HG03442 (cell line): ENCODE measurements at regions not wholly inside any gene's neighbourhood (a gene's known extent, or its start where the extent isn't known, plus 50 kb on each side); places are given as distances from the start of the nearest gene placed in this dataset.
"Not testable (repeated sequence)": the region's sequence is repeated elsewhere in the genome, so short reads cannot be mapped to it uniquely, and the experiment has no call there.

ENCODE experiments used
- ATAC-seq: cut with Tn5 transposase; IDR thresholded peaks from one replicate; pipeline ENCODE4 v1.9.1; 2021; ENCODE audit warnings: mild to moderate bottlenecking, moderate library complexity; ENCODE audit not compliant: unreplicated experiment

DNA sequence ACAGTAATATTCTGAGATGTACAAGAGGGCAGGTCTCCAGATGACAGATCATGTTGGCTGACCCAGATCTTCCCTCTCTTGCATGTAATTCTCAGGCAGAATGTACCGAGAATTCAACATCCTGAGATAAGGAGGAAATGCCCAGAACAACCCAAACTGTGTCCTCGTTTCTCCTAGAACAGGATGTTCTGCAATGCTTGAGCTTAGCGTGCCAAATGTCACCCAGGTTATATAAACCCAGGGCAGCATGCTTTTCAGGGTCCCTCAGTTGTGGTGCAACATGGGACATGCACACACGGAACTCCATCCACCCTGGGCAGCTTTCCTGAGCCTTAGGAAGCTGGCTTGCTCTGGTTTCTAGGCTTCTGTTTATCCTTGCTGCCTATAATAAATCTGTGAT lies 102.1 kb upstream of the CMC1 start:
- ATAC-seq = no peak

DNA sequence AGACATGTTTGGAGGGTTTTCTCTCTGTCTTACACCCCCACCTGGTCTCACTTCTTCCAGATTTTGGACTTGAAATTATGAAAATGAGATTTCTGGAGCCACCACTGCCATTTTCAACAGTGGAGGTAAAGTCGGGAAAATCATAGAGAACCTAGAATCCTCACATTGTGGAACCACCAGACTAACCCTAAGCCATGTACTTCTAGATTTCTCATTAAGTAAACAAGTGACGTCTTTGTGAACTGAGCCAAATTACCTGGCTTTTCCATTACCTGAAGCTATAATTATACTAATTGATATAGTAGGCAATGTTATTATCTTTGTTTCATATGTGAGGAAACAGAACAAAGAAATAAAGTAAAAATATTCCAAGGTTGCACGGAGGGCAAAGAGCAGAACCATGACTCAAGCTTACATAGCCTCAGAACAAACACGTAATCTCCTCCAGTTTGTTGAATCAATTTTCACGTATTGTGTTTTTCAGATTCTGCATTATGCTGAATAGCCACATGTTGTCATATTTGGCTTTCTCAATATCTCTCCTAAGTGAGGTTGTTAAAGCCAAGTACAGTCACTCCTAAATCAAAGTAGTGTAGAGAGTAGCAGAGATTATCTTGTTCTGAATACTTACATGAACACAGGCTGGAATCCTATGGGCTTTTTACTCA lies 101.3 kb upstream of the CMC1 start:
- ATAC-seq = no peak

DNA sequence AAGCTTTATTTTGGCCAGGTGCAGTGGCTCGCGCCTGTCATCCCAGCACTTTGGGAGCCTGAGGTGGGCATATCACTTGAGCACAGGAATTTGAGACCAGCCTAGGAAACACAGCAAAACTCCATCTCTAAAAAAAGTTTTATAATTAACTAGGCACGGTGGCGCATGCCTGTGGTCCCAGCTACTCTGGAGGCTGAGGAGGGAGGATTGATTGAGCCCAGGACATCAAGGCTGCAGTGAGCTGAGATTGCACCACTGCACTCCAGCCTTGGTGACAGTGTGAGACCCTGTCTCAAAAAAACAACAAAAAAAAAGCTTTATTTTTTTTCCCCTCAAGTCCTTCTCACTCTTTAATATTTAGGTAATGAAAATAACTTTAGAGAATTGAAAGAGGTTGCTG lies 100.8 kb upstream of the CMC1 start:
- ATAC-seq = no peak

DNA sequence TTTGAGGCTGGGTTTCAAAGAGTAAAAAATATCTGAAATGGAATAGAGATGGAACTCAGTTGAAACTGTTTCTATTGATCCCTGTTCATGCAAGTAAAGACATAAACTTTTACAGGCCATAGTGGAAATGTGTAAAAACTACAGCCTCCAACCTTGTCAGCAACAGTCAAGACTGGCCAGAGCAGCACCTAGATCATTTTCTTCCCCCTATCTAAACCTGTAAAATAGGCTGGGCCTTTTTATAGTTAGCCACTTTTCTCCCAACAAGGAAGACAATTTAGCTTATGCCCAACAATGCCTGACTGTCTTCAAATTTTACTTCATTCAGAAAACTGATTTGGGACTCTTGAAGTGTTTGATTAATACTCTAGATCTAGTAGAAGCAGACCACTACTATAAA lies 91.5 kb upstream of the CMC1 start:
- ATAC-seq = no peak

DNA sequence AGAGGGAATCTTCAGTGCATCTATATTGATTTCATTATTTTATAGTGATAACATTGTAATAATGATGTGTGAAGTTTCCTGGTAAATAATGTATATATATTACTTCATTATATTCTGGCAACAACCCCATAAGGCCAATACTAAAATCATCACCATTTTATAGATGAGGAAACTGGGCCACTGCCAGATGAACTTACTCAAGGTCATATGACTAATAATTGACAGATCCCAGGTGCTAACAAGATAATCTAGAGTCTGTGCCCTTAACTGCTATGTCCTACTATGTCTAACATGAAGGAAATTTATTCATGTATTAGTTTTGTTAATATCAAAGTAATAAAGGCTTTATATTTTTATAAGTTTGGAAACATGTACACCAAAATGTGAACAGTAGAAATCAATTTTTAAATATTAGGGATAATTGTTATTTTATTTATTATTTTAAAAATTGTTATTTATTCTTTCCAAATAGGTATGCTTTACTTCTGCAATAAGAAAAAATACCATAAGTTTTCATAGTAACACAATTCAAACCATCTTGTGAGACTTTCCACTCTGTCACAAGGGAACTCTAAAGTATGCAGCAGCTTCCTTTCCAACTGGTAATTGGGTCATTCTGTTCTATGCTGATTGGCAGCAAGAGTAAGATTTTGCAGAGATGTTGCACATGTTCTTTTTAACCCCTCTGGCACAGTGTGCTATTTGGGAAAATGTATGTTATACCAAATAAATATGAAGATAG lies 90.8 kb upstream of the CMC1 start:
- ATAC-seq = no peak

DNA sequence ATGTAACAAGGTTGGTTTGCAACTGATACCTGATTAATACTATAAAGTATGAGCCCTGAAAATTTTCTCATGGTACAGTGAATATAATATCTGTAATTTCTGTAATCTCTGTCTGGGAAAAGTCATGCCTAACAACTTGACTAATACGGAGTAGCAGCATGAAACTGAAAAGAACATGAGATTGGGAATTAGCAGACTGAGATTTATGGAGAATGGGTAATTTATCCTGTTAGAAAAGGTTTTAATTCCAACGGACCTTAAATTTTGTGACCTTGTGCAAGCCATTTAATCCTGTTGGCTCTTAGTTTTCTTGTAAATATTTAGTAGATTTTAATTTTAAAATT lies 90.2 kb upstream of the CMC1 start:
- ATAC-seq = no peak

DNA sequence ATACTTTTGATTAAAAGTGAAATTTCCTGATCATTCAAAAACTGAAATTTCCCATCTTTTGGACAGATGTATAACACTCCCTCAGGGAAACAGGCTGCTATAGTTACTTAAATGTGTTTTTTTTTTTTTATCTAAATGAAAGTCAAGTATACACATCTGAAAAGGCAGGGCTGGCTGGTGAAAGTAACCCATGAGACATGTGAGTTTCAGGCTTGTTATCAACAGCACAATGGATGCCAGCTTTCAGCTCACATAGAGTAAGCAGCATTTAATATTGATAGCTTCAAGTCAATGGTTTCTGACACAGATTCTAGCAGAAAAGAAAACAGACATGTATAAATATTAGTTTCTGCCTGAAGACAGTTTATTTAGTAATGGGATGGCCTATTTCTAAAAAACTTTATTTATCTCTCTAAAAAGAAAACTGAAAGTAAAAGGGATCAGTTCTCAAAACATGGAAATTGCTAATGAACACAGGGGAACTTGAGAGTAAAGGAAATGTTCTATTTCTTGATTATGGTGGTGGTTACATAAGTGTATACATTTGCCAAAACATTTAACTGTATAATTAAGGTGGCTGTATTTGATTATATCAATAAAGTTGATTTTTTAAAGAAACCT lies 89.7 kb upstream of the CMC1 start:
- ATAC-seq = peak; percentile 86

DNA sequence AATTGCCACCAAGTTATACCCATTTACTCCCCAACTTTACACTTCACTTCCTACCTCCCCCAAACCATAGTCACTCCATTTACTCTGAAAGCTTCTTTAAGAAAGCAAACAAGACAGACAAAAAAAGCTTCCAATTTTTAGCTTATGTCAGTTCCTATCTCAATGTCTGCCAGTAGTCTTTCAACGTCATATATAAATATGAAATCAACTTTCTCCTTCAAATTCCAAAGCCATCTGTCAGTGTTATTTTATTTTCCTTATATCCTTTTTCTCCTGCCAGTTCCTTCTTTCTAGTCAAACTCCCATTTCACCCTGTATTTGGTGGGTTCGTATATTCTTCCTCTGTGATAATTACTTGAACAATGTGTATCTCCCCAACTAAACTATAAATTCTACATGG lies 85.8 kb upstream of the CMC1 start:
- ATAC-seq = no peak

DNA sequence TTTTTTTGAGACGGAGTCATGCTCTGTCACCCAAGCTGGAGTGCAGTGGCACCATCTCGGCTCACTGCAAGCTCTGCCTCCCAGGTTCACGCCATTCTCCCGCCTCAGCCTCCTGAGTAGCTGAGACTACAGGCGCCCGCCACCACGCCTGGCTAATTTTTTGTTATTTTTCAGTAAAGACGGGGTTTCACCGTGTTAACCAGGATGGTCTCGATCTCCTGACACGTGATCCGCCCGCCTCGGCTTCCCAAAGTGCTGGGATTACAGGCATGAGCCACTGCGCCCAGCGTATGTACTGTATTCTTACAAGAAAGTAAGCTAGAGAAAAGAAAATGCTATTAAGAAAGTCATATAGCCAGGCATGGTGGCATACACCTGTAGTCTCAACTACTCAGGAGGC lies 84.8 kb upstream of the CMC1 start:
- ATAC-seq = not testable (repeated sequence)

DNA sequence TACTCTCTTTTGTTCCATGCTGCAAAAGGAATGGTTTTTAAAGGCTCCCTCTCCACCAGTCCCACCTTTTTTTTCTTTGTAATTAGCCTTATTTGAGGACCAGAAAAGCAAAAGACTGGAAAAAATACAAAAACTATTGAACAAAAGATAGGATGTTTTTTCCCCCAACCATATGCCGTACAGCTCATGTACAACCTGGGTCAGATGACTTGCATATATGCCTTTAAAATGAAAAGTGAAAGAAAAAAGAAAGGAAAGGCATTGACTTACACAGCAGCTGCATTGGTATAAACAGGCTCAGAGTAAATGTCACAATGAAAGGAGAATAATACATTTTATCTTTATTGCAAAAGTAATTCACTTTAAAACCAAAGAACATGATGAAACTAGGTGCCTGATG lies 69.5 kb upstream of the CMC1 start:
- peak; percentile 58 for ATAC-seq

DNA sequence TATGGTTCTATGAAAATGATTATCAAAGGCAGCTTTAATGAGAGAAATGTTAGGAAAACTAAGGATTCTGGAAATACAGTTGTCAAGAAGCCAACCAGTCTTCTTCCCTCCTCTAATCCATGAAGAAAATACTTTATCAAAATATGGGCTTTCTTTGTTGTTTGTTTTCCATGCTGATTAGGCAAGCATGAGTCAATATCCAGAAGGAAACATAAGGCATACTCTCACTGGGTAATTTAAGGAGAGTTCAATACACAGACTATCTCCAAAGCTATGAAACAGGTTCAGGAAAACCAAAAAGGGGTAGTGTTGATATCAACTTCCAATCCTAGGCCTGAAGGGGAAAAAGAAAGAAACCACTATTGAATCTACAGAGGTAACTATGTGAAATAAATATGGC lies 68.7 kb upstream of the CMC1 start:
- ATAC-seq = no peak

DNA sequence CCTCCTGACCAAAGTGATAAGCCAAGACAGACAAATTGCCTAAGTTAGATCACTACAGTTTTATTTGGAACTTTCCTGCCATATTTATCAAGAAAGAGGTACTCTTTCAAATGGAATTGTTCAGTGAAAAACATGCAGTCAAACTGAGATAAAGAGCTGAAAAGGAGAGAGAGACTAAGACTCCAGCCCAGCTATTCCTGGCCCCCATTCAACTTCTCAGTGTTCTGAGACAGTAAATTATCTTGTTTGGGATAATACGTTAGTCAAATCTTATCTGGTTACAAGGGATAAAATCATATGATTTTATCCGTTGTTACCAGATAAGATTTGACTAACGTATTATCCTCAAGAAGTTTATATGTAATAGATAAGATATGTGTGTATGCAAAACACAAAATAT lies 67.6 kb upstream of the CMC1 start:
- no peak for ATAC-seq

DNA sequence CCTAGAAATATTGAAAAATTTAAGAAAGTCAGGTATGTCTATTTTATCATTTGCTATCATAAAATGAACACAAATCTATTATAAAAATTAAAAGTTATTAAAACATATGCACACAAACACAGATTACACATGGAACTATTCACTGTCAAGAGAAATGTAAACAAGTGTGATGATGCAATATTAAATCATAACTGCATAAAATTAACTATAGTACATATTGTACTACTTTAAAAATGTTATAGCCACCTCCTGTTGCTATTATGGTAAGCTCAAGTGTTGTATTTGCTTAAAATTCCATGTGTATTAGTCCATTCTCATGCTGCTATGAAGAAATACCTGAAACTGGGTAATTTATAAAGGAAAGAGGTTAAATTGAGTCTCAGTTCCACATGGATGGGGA lies 54.7 kb upstream of the CMC1 start:
- ATAC-seq = no peak

DNA sequence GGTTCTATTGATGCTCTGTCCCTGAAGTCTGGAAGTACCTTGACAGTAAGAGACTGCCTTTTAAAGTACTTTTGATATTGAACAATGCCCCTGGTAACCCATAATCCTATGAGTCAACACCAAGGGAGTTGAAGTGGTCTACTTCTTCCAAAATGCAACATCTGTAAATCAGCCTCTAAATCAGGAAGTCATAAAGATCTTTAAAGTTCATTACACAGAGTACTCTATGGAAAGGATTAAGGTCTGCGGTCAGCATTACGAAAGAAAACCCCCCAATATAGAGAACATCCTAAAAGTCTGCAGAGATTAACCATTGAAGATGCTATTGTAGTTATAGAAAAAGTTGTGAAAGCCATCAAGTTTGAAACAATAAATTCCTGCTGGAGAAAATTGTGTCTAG lies 52.7 kb upstream of the CMC1 start:
- no peak for ATAC-seq

DNA sequence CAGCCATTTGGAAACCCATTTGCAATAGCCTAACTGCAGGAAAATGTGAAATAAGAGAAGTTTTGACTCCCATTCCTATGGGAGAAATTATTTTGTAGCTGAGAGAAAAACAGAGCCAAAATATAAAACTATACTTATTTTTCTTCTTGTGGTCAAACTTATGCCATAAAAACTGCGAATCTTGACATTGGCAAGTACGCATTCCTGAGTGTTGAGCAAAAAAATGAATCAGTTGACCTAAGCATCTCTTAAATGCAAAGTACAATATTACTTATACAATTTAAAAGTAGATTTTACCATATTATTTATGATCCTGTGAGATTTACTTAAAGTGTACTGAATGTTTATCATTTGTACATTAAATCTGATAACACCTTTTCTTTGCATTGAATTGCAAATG lies 50.1 kb upstream of the CMC1 start:
- no peak for ATAC-seq
